ENCODE measurements at regions not wholly inside any gene's neighbourhood (a gene's known extent, or its start where the extent isn't known, plus 50 kb on each side); places are given as distances from the start of the nearest gene placed in this dataset.

DNA sequence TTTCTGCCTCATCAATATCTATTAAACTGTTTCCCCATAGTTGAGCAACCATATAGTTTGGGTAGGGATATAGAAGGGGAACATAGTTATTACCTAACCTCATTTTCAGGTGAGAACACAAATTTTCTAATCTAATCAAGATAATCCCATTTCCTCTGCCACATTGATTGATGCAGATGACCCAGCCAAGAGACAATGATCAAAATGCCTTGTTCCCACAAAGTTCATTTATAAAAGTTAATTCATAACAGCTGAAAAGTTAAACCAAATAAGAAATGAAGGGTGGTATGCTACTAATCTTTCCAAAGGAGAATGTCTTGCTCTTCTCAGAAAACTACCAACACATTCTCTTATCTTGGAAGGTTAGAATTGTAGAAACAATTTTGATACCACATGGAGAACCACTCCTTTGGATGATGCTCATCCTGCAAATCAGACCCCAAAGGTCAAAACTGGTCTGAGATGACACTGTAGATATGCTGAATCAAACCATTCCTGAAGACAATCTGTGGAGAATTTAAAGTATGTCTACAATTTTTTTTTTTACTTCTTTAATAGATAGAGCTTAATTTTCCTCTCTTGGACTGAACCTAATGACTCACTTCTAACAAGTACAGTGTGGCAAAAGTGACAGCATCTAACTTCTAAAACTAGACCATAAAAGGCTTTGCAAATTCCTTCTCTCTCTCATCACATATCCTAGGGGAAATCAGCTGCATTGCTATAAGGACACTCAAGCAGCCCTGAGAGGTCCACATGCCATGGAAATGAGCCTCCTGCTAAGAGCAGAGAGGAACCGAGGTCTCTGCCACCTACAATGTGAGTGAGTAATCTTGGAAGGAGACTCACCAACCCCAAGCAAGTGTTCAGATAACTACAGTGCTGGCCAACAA, 586.7 kb upstream of the TUSC1 start:
- TF ChIP-seq, protein P1, sequence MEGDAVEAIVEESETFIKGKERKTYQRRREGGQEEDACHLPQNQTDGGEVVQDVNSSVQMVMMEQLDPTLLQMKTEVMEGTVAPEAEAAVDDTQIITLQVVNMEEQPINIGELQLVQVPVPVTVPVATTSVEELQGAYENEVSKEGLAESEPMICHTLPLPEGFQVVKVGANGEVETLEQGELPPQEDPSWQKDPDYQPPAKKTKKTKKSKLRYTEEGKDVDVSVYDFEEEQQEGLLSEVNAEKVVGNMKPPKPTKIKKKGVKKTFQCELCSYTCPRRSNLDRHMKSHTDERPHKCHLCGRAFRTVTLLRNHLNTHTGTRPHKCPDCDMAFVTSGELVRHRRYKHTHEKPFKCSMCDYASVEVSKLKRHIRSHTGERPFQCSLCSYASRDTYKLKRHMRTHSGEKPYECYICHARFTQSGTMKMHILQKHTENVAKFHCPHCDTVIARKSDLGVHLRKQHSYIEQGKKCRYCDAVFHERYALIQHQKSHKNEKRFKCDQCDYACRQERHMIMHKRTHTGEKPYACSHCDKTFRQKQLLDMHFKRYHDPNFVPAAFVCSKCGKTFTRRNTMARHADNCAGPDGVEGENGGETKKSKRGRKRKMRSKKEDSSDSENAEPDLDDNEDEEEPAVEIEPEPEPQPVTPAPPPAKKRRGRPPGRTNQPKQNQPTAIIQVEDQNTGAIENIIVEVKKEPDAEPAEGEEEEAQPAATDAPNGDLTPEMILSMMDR (IDR thresholded peaks at IDR 0.05): no peak
- no peak for TF ChIP-seq POLR2A (IDR thresholded peaks at IDR 0.05)

Data from lower leg skin (tissue), 3 donors.